Right forelimb (tissue), 1 donor: ENCODE measurements at regions not wholly inside any gene's neighbourhood (a gene's known extent, or its start where the extent isn't known, plus 50 kb on each side); places are given as distances from the start of the nearest gene placed in this dataset.
A peak's percentile ranks its signal among the peaks of the same experiment; 100 is the strongest.

ENCODE experiments used
- DNase-seq: peaks from one replicate; pipeline ENCODE4 v3.0.0-alpha.2; 2018

GRCh38 chr11:69205743-69206612 is 50.2 kb downstream of the SMIM38 start:
- peak; percentile 22 for DNase-seq

- DNase-seq = peak; percentile 31
These were observed 50.9 kb downstream of the SMIM38 start for GRCh38 chr11:69206613-69206965.

GRCh38 chr11:69207165-69207889 is 51.6 kb downstream of the SMIM38 start:
- DNase-seq = peak; percentile 35

- peak; percentile 13 for DNase-seq
These were observed 52.7 kb downstream of the SMIM38 start for GRCh38 chr11:69208190-69209037.

- DNase-seq = peak; percentile 26
These were observed 53.3 kb downstream of the SMIM38 start for GRCh38 chr11:69209038-69209350.

GRCh38 chr11:69209421-69210309 is 53.9 kb downstream of the SMIM38 start:
- DNase-seq = peak; percentile 32

GRCh38 chr11:69210310-69211035 is 54.7 kb downstream of the SMIM38 start:
- no peak for DNase-seq

GRCh38 chr11:69211540-69211919 is 55.8 kb downstream of the SMIM38 start:
- peak; percentile 11 for DNase-seq

GRCh38 chr11:69211920-69212797 is 56.4 kb downstream of the SMIM38 start:
- DNase-seq = peak; percentile 37

GRCh38 chr11:69212798-69213110 is 57.0 kb downstream of the SMIM38 start:
- no peak for DNase-seq

GRCh38 chr11:69213316-69213715 is 57.6 kb downstream of the SMIM38 start:
- DNase-seq = peak; percentile 24

- peak; percentile 20 for DNase-seq
These were observed 58.2 kb downstream of the SMIM38 start for GRCh38 chr11:69213964-69214363.

- DNase-seq = no peak
These were observed 59.5 kb downstream of the SMIM38 start for GRCh38 chr11:69215216-69215615.

- peak; percentile 32 for DNase-seq
These were observed 60.2 kb downstream of the SMIM38 start for GRCh38 chr11:69215784-69216415.

- no peak for DNase-seq
These were observed 60.9 kb downstream of the SMIM38 start for GRCh38 chr11:69216647-69217051.

GRCh38 chr11:69217276-69218105 is 61.8 kb downstream of the SMIM38 start:
- DNase-seq = peak; percentile 38

- peak; percentile 24 for DNase-seq
These were observed 62.5 kb downstream of the SMIM38 start for GRCh38 chr11:69218271-69218682.

GRCh38 chr11:69218946-69219720 is 63.4 kb downstream of the SMIM38 start:
- DNase-seq = peak; percentile 28
